HepG2 (cell line): ENCODE measurements at regions not wholly inside any gene's neighbourhood (a gene's known extent, or its start where the extent isn't known, plus 50 kb on each side); places are given as distances from the start of the nearest gene placed in this dataset.

ENCODE experiments used
- ATAC-seq: fragments of 200-7000 bp; cut with Tn5 transposase; 3 replicates; pipeline ENCODE4 v1.9.1; 2020; ENCODE audit warnings: mild to moderate bottlenecking, moderate library complexity
- BruUV-seq: library from RNA; stranded (reverse); fragments of 400-500 nt; replicated peaks from 2 replicates; lab custom pipeline; 2021; lab: Mats Ljungman, UMichigan
- CTCF ChIA-PET: fragments of 300-600 bp; formaldehyde crosslinking; extraction: SDS; loops from one replicate; lab custom pipeline; 2021; ENCODE audit warnings: low total read pairs, inconsistent platforms, low intra/inter-chr PET ratio; lab: Yijun Ruan, JAX
- POLR2A ChIA-PET: fragments of 350-600 bp; sonication (Branson Sonifier 250); formaldehyde crosslinking; loops from one replicate; lab custom pipeline; 2020; ENCODE audit warnings: antibody characterized with exemption, inconsistent platforms; lab: Yijun Ruan, JAX
- DNase-seq: peaks from one replicate; pipeline ENCODE4 v3.0.0-alpha.2; 2015; ENCODE audit warnings: low spot score
- FAIRE-seq: peaks from 3 replicates; lab custom pipeline; 2011; peaks lifted over from hg19 to GRCh38; lab: Jason Lieb, UNC
- H2AFZ ChIP-seq: one replicate; pipeline ENCODE4 v1.6.1; 2011; ENCODE audit warnings: low read length, inconsistent platforms
- H3K27ac ChIP-seq: fragments of 300-600 bp; 3 replicates; pipeline ENCODE4 v1.8.0; 2011; ENCODE audit warnings: mixed run types, mild to moderate bottlenecking, mixed read lengths, low read length, inconsistent platforms; ENCODE audit not compliant: insufficient read depth; ENCODE audit errors: extremely low read length
- H3K27me3 ChIP-seq, 2 experiments: fragments of 200-600 bp in 1 of 2; 2 replicates in 1 of 2; 3 replicates in 1 of 2; pipeline versions ENCODE4 v1.6.0 to v1.8.0; 2011; ENCODE audit warnings: low read length in 2 of 2, mild to moderate bottlenecking in 2 of 2, moderate library complexity in 2 of 2, inconsistent platforms in 1 of 2; ENCODE audit not compliant: insufficient read depth in 2 of 2, control insufficient read depth in 1 of 2
- H3K36me3 ChIP-seq, 2 experiments: fragments of 200-600 bp in 1 of 2; replicated peaks in 1 of 2; 2 replicates in 1 of 2; 3 replicates in 1 of 2; pipeline versions ENCODE4 v1.5.1 to v1.8.0; 2011; ENCODE audit warnings: low read length in 2 of 2, inconsistent platforms in 1 of 2; ENCODE audit not compliant: insufficient read depth in 2 of 2, control insufficient read depth in 1 of 2
- H3K4me1 ChIP-seq: 2 replicates; pipeline ENCODE4 v1.5.1; 2012; ENCODE audit warnings: low read length, inconsistent platforms; ENCODE audit not compliant: insufficient read depth
- H3K4me2 ChIP-seq: 2 replicates; pipeline ENCODE4 v1.6.0; 2011; ENCODE audit warnings: low read depth, low read length, inconsistent platforms
- H3K4me3 ChIP-seq, 3 experiments: fragments of 200-600 bp in 1 of 3; sonication (generic), shearing (Covaris generic) in 1 of 3; replicated peaks in 1 of 3; 2 replicates each; pipeline ENCODE4 v1.5.1; 2011 to 2016; ENCODE audit warnings: low read length in 3 of 3, inconsistent platforms in 2 of 3, low read depth in 2 of 3, mild to moderate bottlenecking in 2 of 3, control low read depth in 1 of 3, mixed read lengths in 1 of 3; ENCODE audit not compliant: insufficient read depth in 1 of 3
- H3K79me2 ChIP-seq: one replicate; pipeline ENCODE4 v1.6.1; 2011; ENCODE audit warnings: low read length, inconsistent platforms; ENCODE audit not compliant: insufficient read depth
- H3K9ac ChIP-seq: 2 replicates; pipeline ENCODE4 v1.6.0; 2011; ENCODE audit warnings: mild to moderate bottlenecking, low read depth, low read length, inconsistent platforms; ENCODE audit not compliant: insufficient read depth
- H3K9me3 ChIP-seq: 2 replicates; pipeline ENCODE4 v1.5.1; 2012; ENCODE audit warnings: mild to moderate bottlenecking, low read length
- H4K20me1 ChIP-seq: 2 replicates; pipeline ENCODE4 v1.6.0; 2011; ENCODE audit warnings: inconsistent platforms, mild to moderate bottlenecking, low read length, moderate library complexity; ENCODE audit not compliant: insufficient read depth
- E2F5 ChIP-seq: sonication (generic); formaldehyde crosslinking; conservative IDR thresholded peaks from 2 replicates; pipeline ENCODE4 v1.4.0; 2020; ENCODE audit warnings: missing genetic modification reagents
- ELF3 ChIP-seq: IDR thresholded peaks from 2 replicates; pipeline ENCODE4 v1.6.1; 2016; ENCODE audit warnings: missing genetic modification reagents, missing compliant biosample characterization
- FOXA3 ChIP-seq: IDR thresholded peaks from 2 replicates; pipeline ENCODE4 v1.6.1; 2016; ENCODE audit warnings: missing genetic modification reagents, missing compliant biosample characterization
- MTERF4 ChIP-seq: sonication (generic); formaldehyde crosslinking; IDR thresholded peaks from 2 replicates; pipeline ENCODE4 v1.8.0; 2023; ENCODE audit warnings: mild to moderate bottlenecking, missing genetic modification reagents
- POLR2A ChIP-seq, 2 experiments: IDR thresholded peaks; 2 replicates each; pipeline ENCODE4 v1.6.1; 2011; ENCODE audit warnings: low read depth in 2 of 2, low read length in 2 of 2, mild to moderate bottlenecking in 1 of 2, moderate library complexity in 1 of 2; ENCODE audit not compliant: insufficient read depth in 1 of 2
- RXRA ChIP-seq: sonication (generic); formaldehyde crosslinking; IDR thresholded peaks from 2 replicates; pipeline ENCODE4 v1.5.1; 2020; ENCODE audit warnings: missing genetic modification reagents
- SAP130 ChIP-seq: IDR thresholded peaks from 2 replicates; pipeline ENCODE4 v1.6.1; 2016; ENCODE audit warnings: low read depth
- SOX6 ChIP-seq, 2 experiments: fragments of 450-650 bp in 1 of 2; sonication (generic) in 1 of 2; formaldehyde crosslinking in 1 of 2; IDR thresholded peaks; 2 replicates each; pipeline versions ENCODE4 v1.4.0 to v1.6.1; 2017 to 2020; ENCODE audit warnings: antibody characterized with exemption in 1 of 2, mild to moderate bottlenecking in 1 of 2, missing genetic modification reagents in 1 of 2
- SRSF1 ChIP-seq: fragments of 200-400 bp; formaldehyde crosslinking; optimal IDR thresholded peaks from 2 replicates; pipeline ENCODE3; 2017; ENCODE audit warnings: mild to moderate bottlenecking, low read depth, low read length, moderate library complexity
- TBX2 ChIP-seq: sonication (generic); formaldehyde crosslinking; IDR thresholded peaks from 2 replicates; pipeline ENCODE4 v1.5.0; 2020; ENCODE audit warnings: missing genetic modification reagents, mild to moderate bottlenecking, borderline replicate concordance
- TSC22D2 ChIP-seq: sonication (generic); formaldehyde crosslinking; IDR thresholded peaks from 2 replicates; pipeline ENCODE4 v1.5.1; 2020; ENCODE audit warnings: missing genetic modification reagents, mild to moderate bottlenecking, borderline replicate concordance
- YEATS2 ChIP-seq: sonication (generic); formaldehyde crosslinking; IDR thresholded peaks from 2 replicates; pipeline ENCODE4 v1.4.0; 2020; ENCODE audit warnings: missing genetic modification reagents, borderline replicate concordance
- ZMYM4 ChIP-seq: sonication (generic); formaldehyde crosslinking; IDR thresholded peaks from 2 replicates; pipeline ENCODE4 v1.8.1; 2023; ENCODE audit warnings: mild to moderate bottlenecking, missing genetic modification reagents
- ZNF292 ChIP-seq: sonication (generic); formaldehyde crosslinking; IDR thresholded peaks from 2 replicates; pipeline ENCODE4 v1.8.1; 2022; ENCODE audit warnings: mild to moderate bottlenecking, low read depth, missing genetic modification reagents, borderline replicate concordance
- ZNF557 ChIP-seq: sonication (generic); formaldehyde crosslinking; IDR thresholded peaks from 2 replicates; pipeline ENCODE4 v1.4.0; 2020; ENCODE audit warnings: missing genetic modification reagents
- ZNF790 ChIP-seq: sonication (generic); formaldehyde crosslinking; IDR thresholded peaks from 2 replicates; pipeline ENCODE4 v1.8.0; 2022; ENCODE audit warnings: missing genetic modification reagents, mild to moderate bottlenecking, borderline replicate concordance
- WGBS: methylation state at CpG from one replicate; pipeline ENCODE4 v1.1.6; 2017; ENCODE audit warnings: low lambda C conversion rate; 5-methylcytosine and 5-hydroxymethylcytosine counted together
- in situ Hi-C: cut with HindIII; loops from 2 replicates; pipeline ENCODE4 v1.10.0; 2017; ENCODE audit warnings: low pct_unique_long_range_greater_than_20kb; ENCODE audit not compliant: extremely low pct_ligation_motif_present
- intact Hi-C: fragments of 100-400 bp; cut with micrococcal nuclease; formaldehyde crosslinking; loops from one replicate; pipeline ENCODE4 v1.10.0; 2022; ENCODE audit not compliant: unreplicated experiment
- TF ChIP-seq, protein P1 (sequence below): IDR thresholded peaks from 2 replicates; pipeline ENCODE4 v1.4.0; 2020; ENCODE audit warnings: mild to moderate bottlenecking, missing genetic modification reagents

DNA sequence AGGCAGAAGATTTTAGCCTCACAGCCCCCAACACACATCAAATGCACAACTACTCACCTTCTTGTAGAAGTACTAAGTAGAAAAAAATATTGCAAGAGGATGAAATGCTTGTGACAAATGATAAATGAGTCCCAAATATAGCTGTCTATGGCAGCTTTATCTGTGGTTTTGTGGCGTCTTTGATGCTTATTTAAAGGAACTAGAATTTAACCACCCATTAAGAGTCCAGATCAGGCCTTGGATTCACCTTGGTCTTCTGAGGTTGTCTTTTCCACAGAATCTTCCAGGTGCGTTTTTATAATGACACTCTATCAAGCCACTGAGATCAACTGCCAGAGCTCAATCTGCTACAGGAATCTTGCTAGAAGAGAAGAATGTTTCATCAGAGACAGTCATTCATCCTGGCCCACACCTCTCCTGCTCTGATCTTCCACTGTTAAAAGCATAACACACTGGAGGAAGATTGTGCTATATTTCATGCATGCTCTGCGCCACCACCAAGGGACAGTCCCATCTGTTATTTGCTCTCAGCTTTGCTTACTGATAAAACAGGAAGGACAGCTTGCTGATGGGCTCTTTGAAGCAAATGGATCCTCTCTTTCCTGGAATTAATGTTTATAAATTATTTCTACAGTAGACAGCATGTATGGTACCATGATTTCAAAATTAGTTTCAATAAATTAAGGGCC, 144.1 kb downstream of the SLC7A11 start:
- 30% methylated on average over 3 of the region's 3 CpGs for WGBS
- no TSS peak for BruUV-seq
- intact Hi-C loops (loop anchor here (5.0 kb wide), 1 partner anchor 249 kb away; no protein-coding TSS in a partner anchor), in situ Hi-C loops (loop anchor here (5.0 kb wide), 1 partner anchor 61 kb away; no protein-coding TSS in a partner anchor)
- Histone ChIP-seq H4K20me1 (no peaks in the 10 kb centered on the region), H3K27me3 (no peaks in the 10 kb centered on the region), H3K4me1 (peaks cover 58% of the 10 kb centered on the region), H3K4me3 (no peak overlapping the region; a peak in 1 of 6 replicates), H3K27ac (peak overlapping the region; percentile 41), H2AFZ (no peak overlapping the region), H3K36me3 (no peaks in the 10 kb centered on the region), H3K4me2 (peak overlapping the region; percentile 40), H3K9ac (peak overlapping the region; percentile 19; the same call in 1 of the 2 replicates), H3K79me2 (no peaks in the 10 kb centered on the region), H3K9me3 (no peaks in the 10 kb centered on the region)
- POLR2A ChIA-PET, result interaction anchor here (1.2 kb wide), 1 partner anchor 144 kb away, joined by 3 read pairs; the partner anchor contains the start of gene SLC7A11
- CTCF ChIA-PET, result interaction anchor here (0.7 kb wide), 1 partner anchor 821 kb away, joined by 3 read pairs; no protein-coding TSS in a partner anchor
- ATAC-seq, result peak; percentile 100
- DNase-seq, result peak; percentile 80
- FAIRE-seq, result peak; percentile 43
- TF ChIP-seq SAP130 (CRISPR knock-in tag) (peak; percentile 51), ZNF557 (CRISPR knock-in tag) (no peak), ELF3 (CRISPR knock-in tag) (peak; percentile 36; the same call in 1 of the 2 replicates), TSC22D2 (no peak), POLR2A (IDR thresholded peaks at IDR 0.05; ENCODE audit: insufficient read depth in 1 of 2, low read depth in 2 of 2, low read length in 2 of 2) (no peak), RXRA (CRISPR knock-in tag) (no peak; the same call in 1 of the 2 replicates), E2F5 (CRISPR knock-in tag) (no peak), SOX6 (IDR thresholded peaks at IDR 0.05) (no peak), SOX6 (CRISPR knock-in tag; IDR thresholded peaks at IDR 0.05) (peak; percentile 63), ZNF790 (no peak), ZMYM4 (CRISPR knock-in tag) (peak; percentile 56; the same call in 1 of the 2 replicates), MTERF4 (CRISPR knock-in tag) (no peak), YEATS2 (CRISPR knock-in tag) (no peak), SRSF1 (no peak), ZNF292 (CRISPR knock-in tag) (0 out of 2 replicates have a peak, but pooled peaks have one; percentile 74), TBX2 (CRISPR knock-in tag) (peak; percentile 73; the same call in 1 of the 2 replicates), FOXA3 (CRISPR knock-in tag) (peak; percentile 53)
- TF ChIP-seq, protein P1, sequence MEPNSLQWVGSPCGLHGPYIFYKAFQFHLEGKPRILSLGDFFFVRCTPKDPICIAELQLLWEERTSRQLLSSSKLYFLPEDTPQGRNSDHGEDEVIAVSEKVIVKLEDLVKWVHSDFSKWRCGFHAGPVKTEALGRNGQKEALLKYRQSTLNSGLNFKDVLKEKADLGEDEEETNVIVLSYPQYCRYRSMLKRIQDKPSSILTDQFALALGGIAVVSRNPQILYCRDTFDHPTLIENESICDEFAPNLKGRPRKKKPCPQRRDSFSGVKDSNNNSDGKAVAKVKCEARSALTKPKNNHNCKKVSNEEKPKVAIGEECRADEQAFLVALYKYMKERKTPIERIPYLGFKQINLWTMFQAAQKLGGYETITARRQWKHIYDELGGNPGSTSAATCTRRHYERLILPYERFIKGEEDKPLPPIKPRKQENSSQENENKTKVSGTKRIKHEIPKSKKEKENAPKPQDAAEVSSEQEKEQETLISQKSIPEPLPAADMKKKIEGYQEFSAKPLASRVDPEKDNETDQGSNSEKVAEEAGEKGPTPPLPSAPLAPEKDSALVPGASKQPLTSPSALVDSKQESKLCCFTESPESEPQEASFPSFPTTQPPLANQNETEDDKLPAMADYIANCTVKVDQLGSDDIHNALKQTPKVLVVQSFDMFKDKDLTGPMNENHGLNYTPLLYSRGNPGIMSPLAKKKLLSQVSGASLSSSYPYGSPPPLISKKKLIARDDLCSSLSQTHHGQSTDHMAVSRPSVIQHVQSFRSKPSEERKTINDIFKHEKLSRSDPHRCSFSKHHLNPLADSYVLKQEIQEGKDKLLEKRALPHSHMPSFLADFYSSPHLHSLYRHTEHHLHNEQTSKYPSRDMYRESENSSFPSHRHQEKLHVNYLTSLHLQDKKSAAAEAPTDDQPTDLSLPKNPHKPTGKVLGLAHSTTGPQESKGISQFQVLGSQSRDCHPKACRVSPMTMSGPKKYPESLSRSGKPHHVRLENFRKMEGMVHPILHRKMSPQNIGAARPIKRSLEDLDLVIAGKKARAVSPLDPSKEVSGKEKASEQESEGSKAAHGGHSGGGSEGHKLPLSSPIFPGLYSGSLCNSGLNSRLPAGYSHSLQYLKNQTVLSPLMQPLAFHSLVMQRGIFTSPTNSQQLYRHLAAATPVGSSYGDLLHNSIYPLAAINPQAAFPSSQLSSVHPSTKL, result peak; percentile 51
